HG02852 (cell line): ENCODE measurements at regions not wholly inside any gene's neighbourhood (a gene's known extent, or its start where the extent isn't known, plus 50 kb on each side); places are given as distances from the start of the nearest gene placed in this dataset.

Experiments
- ATAC-seq: cut with Tn5 transposase; IDR thresholded peaks from one replicate; pipeline ENCODE4 v1.9.1; 2021; ENCODE audit warnings: mild to moderate bottlenecking, moderate library complexity; ENCODE audit not compliant: unreplicated experiment

DNA sequence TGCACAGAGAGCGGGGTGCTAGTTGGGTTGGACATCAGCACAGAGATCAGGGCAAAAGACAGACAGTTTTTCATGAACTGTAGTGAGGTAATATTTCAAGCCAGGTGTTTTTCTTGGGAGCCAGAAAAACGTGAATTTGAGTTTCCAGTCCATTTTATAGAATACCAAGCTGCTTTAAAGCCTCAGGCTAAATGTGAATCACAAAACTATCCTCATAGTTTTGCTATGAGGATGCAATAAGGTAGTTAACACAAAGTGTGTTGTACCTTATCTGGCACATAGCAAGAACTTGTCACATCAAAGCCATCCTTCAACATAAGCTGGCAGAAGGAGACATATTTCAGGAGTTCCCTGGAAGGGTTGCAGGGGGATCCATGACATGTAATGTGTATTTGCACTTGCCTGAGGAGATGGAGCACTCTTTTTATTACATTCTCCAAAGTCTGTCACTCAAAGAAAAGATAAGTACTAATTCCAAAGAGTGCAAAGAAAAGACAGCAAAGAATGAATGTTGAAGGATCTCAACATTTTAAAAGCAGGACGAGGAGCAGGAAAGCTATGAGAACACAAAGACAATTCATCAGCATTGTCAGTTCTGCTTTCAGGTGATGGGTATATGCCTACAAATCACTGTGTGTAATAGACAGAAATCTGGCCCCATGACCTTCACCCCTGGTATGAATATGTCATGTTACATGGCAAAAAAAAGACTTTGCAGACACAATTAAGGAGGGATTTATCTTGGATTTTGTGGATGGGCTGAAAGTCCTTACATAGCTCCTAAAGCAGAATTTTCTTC, 1046.4 kb downstream of the NTRK3 start:
- no peak for ATAC-seq

DNA sequence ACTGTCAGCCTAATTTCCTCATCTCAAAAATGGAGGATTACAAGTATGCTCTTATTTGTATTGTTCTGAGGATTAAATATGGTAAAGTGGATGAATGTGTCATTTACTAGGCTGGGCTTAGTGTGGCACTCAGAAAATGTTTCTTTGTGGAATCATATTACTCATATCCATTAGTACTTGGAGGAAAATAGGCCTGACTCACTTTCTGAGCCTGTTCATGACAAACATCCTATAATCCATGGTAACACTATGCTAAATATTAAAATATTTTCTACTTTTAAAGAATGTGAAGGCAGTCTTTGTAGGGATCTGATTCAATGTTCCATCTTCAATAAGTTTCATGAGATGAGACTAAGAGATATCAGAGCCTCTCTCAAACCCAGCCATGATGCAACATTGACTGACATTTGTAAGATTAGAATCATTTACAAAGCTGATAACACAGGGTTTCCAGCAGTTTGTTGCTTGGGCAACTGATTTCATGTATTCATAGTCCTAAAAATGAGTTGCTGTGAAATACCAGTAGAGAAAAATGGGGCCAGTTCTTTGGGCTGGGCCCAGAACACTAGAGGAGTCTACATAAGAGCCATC, 1048.5 kb downstream of the NTRK3 start:
- ATAC-seq = no peak

DNA sequence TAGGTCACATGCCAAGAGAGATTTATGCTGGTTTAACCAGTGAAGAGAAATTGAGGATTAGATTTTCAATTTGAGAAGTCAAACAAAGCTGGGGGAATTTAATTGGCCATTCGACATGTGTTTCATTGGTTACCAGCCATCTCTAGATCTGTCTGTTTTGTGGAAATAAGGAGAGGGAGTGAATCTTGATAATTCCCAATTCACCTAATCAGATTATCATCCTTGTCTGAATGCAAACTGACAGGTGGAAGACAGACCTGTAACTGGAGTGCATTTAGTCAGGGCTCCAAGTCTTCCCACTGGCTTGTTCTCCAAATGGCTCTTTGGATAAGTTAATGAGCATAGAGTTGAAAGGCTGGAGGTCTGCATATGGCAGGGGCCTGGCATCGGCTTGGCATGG, 1049.3 kb downstream of the NTRK3 start:
- no peak for ATAC-seq

DNA sequence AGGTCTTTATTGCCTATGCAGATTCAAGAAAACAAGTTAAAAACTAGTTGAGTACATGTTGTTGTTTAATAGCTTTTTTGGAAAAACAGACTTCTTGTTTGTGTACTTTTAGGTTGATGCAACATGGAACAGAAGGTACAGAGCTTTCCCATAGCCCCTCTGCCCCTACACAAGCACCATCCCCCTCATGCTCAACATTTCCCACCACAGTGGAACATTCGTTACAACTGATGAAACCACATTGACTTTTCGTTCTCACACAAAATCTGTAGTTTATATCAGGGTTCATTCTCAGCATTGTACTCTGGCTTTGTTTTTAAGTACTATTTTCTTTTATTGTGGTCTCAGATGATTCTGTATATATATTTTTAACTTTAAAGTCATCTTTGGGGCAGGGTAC, 1054.6 kb downstream of the NTRK3 start:
- ATAC-seq = no peak

DNA sequence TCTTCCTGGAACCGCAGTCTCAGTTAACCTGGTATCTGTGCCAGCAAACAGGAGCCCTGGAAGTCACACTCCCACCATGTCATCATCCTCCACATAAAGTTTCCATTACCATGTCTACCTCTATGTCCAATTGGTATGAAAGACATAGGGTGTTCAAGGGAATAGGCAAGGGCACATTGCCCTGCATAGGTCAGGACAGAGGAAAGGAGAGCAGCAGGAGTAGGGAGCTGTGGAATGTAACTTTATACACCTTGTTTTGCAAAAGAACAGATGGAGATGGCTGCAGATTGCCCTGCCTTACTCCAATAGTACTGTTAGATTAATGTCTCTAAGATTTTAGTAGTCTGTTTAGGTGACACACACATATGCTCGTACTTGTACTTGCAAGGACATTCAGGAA, 1056.4 kb downstream of the NTRK3 start:
- ATAC-seq = no peak

DNA sequence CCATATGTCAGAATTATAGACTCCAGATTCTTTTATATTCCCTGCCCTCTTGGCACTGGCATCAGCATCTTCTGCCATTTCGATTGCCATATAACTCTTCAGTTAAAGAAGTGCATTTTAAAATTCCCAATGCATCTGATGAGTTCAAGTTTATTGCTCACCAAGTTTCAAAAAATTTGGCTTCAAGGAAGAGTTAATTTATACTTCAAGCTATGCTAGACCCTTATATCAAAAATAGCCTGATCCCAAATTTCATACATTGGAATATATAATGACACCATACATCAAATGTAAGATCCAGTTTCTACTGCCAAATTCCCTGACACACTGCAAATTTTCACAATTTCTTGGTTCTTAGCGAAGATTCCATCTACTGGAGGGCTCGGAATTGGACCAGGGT, 1058.6 kb downstream of the NTRK3 start:
- no peak for ATAC-seq

DNA sequence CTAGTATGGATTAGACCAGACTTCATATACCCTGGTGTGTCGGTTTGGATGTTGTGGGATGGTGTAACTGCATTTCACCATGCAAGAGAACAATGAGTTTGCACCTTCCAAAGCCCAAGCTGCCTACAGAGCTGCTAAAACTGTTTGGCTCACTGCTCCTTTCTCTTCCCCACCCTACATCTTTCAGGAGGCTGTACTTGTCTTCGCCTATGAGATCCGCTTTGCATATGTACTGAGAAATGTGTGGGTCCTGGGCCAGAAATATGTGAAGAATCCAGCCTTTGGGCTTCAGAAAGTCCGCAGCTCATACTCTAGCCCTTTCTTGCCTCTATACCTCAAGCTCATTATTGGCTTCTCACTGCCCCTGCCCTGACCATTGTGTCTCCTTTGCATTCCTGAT, 1060.0 kb downstream of the NTRK3 start:
- ATAC-seq = no peak

DNA sequence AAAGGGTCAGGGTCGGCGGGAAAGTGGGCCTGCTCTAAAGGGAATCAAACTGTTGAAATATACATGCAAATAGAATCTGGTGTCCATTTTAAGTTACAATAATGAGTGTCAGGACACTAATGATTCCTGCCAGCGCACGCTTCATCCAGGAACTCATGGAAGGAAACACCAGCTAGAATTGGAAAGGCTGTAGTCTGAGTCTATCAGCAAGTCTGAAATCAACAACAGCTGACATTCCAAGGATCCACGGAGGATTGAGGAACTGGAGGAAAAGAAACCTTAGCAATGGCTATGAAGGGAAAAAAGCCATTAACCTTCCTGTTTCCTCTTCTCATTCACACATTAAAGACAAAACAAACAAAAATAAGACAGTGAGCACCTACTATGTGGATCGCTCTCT, 1063.1 kb downstream of the NTRK3 start:
- ATAC-seq = no peak

DNA sequence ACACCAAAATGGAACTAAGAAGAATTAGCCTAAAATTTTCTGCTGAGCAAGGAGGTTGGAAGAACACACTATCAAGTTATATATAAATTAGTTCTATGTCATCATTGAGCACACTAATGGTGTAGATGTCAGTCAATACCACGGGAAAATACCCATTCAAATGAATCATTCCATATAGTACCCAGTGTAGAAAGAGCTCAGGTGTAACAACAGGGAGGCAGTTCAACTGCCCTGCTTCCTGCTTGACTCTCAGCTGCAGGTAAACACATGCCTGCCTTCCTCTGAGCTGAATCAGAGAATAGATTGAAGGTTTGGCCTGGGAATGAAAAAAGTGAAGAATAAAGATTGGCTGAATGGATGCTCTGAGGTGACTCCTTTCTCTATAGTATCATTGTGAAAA, 1088.0 kb downstream of the AGBL1 start:
- no peak for ATAC-seq

DNA sequence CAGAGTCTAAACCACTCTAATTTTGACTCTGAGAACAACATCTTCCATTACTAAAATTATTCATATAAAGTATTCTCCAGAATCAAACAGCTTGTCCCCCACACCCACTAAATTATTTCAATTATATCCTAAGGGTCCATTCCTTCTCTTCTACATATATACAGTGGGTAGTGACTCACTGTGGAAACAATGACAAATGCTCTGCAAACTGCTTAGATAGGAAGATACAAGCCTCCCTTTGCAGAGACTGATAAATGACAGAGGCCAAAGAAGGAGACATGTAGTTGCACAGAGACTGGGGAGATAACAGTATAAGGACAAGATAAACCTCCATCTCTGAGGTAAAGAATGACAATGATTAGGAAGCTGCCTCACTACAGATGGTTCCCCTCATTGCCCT, 1087.4 kb downstream of the AGBL1 start:
- ATAC-seq = no peak

DNA sequence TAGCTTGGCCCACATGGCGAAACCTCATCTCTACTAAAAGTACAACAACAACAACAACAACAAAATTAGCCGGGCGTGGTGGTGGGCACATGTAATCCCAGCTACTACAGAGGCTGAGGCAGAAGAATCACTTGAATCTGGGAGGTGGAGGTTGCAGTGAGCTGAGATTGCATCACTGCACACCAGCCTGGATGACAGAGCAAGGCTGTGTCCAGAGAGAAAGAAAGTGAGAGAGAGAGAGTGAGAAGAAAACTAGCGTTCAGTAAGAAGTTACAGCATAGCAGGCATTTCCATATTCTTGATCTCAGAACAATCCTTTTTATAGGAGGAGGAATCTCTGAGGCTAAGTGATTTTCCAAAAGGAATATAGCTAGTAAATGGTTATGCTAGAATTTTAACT, 1076.1 kb downstream of the AGBL1 start:
- ATAC-seq = no peak

DNA sequence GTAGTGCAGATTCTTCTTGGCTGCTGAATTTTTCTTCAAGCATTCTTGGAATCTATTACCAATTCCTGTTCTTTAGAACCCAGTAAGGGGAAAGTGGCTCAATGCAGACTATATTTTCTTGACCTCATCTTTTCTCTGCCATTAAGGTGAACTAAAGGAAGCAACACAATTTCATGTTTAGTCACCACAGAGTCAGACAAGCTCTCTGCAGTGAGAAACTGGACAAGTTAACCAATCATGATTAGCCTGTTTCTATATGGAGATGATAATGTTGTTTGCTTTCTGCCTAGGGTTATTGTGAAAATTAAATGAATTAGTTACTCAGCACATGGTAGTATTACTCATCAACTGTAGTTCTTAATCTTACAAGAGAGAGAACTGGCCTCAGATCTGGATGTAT, 1075.1 kb downstream of the AGBL1 start:
- no peak for ATAC-seq

DNA sequence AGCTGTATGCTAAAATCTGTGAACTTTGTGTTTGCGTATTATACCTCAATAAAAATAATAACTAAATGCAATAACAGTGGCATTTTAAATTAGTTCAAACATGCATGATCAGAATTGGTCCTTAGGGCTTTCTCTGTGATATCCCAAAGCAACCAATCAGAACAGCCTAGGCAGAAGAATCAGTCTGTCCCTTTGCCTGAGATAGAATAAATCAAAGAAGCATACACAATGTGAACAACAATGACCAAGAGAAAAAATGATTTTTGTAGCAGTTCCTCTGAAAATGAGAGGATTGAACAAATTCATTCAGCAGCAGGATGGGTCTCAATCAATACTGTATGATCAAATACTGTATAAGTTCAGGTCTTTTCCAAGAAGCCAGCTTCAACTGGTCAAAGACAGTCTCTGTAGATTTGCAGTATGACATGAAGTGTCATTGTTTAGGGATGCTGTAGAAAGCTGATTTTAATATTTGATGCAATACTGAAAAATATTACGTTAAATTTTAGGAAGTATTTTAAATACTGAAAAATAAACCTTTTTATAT, 1071.6 kb downstream of the AGBL1 start:
- ATAC-seq = no peak

DNA sequence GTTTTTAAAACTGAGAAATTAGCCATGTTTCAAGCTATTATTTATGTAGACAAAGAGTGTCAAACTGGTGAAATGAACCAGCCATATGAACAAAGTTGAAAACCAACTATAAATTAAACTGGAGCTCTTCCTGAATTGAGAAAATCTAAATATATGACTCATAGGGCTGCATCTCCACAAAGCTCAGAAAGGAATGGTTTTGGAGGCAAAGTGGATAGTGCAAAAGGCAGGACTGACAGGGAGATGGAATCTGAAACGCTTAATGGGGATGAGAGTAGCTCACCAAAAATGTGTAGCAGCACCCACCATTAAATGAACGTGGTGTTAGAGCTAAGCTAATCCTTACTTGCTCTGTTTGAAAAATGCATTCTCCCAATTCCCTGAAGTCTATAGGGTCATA, 1066.0 kb downstream of the AGBL1 start:
- no peak for ATAC-seq

DNA sequence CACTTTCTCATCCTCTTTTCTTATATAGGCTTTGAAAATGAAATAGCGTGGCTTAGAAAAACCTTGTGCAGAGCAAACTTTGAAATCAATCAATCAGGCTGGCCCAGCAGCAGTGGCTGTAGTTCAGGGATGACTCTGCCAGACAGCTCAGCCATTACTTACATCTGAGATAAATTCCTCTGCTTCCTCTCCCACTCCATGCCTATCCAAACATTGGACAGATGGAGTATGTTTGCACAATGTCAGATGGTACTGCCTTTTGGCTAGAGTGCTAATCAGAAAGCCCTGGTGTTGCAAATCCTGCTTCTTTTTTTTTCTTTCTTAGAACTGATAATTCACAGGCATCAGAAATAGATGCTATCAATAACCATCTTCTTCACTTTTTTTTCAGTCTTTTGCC, 1065.1 kb downstream of the AGBL1 start:
- no peak for ATAC-seq

DNA sequence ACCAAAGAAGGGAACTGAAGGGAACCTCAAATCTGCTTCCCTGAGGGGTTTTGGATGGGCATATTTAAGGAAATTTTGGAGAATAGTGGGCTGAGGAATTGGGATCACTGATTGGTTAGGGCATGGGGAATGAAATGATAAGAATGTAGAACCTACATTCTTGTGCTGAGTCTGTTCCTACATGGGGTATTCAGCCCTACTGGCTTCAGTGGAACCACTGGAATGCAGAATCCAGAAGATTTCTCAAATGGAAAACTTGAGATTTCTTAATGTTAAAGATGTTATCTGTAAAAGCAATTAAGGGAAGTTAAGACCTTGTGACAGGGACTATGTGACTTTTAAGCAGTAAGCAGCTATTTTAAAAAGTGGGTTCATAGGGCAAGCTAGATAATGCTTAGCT, 1062.4 kb downstream of the AGBL1 start:
- ATAC-seq = no peak

DNA sequence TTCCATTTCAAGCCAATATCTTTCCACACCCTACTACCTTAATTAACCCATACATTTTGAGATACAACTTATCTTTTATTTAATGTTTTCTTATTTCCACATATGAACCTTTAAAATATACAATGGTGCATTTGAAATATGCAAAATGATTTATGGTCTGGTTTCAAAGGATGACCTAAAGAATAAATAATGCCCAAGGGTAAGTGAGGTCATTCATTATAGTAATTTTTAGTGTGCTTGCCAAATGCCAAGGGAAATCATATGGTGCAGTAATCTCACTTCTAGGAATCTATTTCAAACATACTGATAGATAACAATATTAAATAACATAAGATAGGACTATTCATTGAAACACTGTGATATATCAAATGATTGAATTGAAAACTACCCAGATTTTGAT, 1055.4 kb downstream of the AGBL1 start:
- ATAC-seq = no peak

DNA sequence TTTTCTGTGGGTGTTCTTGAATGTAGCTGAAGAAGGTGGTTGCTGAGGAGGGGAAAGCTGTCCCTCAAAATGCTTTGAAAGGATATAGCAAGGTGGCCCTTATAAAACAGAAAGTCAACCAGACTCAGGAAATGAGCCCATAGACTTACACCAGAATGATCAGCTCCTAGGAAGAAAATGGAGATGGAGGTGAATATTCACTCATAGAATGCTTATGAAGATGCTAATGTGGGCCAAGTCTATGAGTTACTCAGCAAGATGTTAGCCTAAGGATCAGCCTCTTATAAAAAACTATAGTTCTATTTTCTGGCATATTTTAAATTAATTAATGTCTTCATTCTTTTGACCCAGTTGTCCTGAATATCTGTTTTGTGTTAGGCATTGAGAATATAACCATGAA, 1054.0 kb downstream of the AGBL1 start:
- no peak for ATAC-seq

DNA sequence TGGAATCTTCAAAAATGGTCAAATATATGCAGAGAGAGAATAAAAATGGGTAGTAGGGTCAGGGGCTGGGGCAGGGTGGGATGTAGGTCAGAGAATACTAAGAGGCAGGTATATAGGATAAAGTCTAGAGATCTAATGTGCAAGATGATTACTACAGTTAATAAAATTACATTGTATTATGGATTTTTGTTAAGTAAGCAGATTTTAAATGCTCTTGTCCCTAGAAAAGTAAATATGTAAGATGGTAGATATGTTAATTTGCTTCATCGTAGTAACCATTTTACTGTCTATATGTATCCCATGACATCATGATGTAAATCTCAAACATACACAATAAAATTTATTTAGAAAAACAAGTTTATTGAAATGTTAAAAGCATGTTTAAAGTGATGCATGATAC, 1051.4 kb downstream of the AGBL1 start:
- ATAC-seq = no peak

DNA sequence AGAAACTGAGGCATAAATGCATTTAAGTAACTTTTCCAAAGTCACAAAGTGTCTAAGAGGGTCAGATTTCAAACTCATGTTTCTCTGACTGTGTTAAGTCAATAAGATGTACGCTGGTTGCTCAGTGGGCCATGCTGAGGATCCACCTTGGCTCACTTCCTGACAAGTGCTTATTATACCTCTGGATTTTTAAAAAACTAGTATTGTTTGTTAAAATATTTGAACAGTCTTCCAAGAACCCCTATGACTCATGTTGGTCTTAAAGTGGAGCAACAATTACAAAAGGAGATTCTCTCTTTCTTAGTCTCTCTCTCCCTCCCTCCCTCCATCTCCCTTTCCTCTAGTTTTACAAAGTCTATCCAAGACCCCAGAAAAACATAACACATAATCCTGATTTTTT, 1050.2 kb downstream of the AGBL1 start:
- ATAC-seq = no peak

DNA sequence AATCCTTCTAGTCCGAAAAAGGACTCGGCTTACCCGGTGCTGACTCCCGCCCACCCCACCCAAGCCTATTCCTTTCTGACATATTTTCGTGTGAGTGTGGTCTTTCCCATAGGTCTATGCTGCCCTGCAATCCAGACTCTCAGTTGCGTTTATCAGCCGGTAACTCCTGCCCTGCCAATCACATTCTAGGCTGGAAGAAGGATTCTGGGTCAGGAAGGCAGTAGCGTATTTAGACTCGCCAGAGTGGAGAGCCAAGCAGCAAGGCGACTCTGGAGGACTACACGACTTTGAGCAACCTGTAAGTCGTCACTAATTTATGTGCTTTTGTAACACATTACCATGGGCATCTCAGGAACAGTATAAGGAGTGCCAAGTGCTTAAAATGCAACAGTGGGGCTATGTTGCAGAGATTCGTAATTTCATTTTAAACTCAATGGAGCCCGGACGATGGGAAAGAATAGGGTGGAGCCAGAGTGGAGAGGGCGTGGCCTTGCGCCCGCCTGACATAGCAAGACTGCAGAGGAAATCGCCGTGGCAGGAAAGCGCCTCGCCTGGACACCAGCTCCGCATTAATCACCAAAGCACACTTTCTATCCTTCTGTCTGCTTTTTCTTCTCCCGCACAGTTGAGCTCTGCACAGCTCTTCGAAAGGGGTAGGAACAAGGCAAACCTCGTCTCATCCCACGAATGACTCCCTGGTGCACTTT, 1044.2 kb downstream of the AGBL1 start:
- ATAC-seq = no peak

DNA sequence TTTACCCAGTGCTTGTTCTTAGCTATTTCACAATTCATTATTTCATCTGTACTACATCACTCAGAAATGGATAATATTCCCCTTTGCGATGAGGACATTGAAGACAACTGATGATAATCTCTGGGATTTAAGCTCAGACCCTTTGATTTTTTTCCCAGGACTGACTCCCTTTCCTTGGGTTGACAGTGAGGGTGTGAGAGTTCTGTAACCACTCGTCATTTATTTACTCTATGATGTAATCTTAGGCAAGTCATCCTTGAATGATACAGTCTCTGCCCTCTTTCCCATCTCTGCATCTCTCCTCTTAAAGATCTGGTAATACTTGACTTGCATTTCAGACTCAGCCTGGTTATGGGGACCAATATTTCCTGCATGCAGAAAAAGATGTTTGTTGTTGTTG, 1041.7 kb downstream of the AGBL1 start:
- ATAC-seq = no peak
